PC-3 (cell line): ENCODE measurements at regions not wholly inside any gene's neighbourhood (a gene's known extent, or its start where the extent isn't known, plus 50 kb on each side); places are given as distances from the start of the nearest gene placed in this dataset.

Source experiments
- EZH2 ChIP-seq: fragments of 300-600 bp; sonication (generic); IDR thresholded peaks from one replicate; pipeline ENCODE4 v1.6.1; 2017; ENCODE audit warnings: antibody characterized with exemption, mild to moderate bottlenecking, low read length; ENCODE audit not compliant: unreplicated experiment
- TF ChIP-seq, protein P1 (sequence below): fragments of 300-600 bp; sonication (generic); conservative IDR thresholded peaks from 2 replicates; pipeline ENCODE4 v1.5.1; 2017; ENCODE audit warnings: antibody characterized with exemption, low read depth, mild to moderate bottlenecking, low read length

DNA sequence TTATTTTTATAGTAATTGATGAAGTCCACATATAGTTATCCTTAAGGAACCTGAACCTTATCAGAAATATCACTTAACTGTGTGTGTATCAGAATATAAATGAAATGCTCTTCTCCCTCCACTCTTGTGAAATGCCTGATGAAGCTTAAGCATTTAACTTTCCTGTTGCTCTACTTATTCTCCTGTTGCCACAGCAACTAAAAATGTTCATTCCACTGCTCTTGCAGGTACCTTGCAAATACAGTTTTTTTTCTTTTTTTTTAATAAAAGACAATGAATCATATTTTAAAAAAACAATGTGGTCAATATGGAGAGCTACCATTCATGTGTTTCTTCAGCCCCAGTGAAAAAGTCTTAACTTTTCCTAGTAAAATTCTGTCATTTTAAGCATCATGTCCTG lies 210.3 kb downstream of the RFPL4B start:
- TF ChIP-seq, protein P1, sequence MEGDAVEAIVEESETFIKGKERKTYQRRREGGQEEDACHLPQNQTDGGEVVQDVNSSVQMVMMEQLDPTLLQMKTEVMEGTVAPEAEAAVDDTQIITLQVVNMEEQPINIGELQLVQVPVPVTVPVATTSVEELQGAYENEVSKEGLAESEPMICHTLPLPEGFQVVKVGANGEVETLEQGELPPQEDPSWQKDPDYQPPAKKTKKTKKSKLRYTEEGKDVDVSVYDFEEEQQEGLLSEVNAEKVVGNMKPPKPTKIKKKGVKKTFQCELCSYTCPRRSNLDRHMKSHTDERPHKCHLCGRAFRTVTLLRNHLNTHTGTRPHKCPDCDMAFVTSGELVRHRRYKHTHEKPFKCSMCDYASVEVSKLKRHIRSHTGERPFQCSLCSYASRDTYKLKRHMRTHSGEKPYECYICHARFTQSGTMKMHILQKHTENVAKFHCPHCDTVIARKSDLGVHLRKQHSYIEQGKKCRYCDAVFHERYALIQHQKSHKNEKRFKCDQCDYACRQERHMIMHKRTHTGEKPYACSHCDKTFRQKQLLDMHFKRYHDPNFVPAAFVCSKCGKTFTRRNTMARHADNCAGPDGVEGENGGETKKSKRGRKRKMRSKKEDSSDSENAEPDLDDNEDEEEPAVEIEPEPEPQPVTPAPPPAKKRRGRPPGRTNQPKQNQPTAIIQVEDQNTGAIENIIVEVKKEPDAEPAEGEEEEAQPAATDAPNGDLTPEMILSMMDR = no peak
- TF ChIP-seq EZH2 = no peak
